ENCODE measurements at regions not wholly inside any gene's neighbourhood (a gene's known extent, or its start where the extent isn't known, plus 50 kb on each side); places are given as distances from the start of the nearest gene placed in this dataset.

DNA sequence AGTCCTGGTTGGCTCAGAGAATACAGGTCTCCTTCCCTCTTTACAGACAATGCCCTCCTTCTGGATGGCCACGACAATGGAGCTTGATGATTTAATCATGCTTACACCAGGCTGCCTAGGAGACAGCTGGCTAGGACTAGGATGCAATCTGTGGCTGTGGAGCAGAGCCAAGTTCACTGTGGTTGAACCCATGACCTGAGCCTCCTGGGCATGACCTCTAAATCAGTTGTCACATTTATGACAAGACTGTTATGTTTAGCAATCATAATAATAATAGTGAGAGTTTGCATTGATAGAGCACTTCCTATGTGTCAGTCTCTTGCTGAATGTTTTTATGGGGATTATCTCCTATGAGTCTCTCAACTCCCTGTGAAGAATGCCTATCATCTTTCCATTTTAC lies 244.1 kb downstream of the ICOS start:
- Histone ChIP-seq H3K4me1 (ENCODE audit: insufficient read depth, poor library complexity, severe bottlenecking) (no peaks in the 10 kb centered on the region), H3K4me3 (ENCODE audit: severe bottlenecking) (no peak overlapping the region), H3K27me3 (ENCODE audit: insufficient read depth, poor library complexity, severe bottlenecking) (peaks cover 3% of the 10 kb centered on the region), H3K36me3 (ENCODE audit: low read depth) (no peaks in the 10 kb centered on the region), H3K9me3 (ENCODE audit: severe bottlenecking) (no peaks in the 10 kb centered on the region), H3K27ac (ENCODE audit: poor library complexity, severe bottlenecking) (no peak overlapping the region)
- no peak for DNase-seq (ENCODE audit: low spot score)
- ATAC-seq (ENCODE audit: low read depth) = no peak; the same call in 2 of the 3 replicates
- no peak for TF ChIP-seq CTCF (IDR thresholded peaks at IDR 0.05; ENCODE audit: poor library complexity, severe bottlenecking)

GRCh38 chr2:204183608-204184007 lies 247.0 kb downstream of the ICOS start:
- H3K9me3 ChIP-seq (ENCODE audit: severe bottlenecking) = no peaks in the 10 kb centered on the region
- no peak overlapping the region for H3K27ac ChIP-seq (ENCODE audit: poor library complexity, severe bottlenecking)
- H3K36me3 ChIP-seq (ENCODE audit: low read depth) = no peaks in the 10 kb centered on the region
- no peak for TF ChIP-seq CTCF (IDR thresholded peaks at IDR 0.05; ENCODE audit: poor library complexity, severe bottlenecking)
- H3K4me1 ChIP-seq (ENCODE audit: insufficient read depth, poor library complexity, severe bottlenecking) = no peaks in the 10 kb centered on the region
- ATAC-seq (ENCODE audit: low read depth) (no peak), DNase-seq (ENCODE audit: low spot score) (no peak)
- H3K27me3 ChIP-seq (ENCODE audit: insufficient read depth, poor library complexity, severe bottlenecking) = peaks cover 3% of the 10 kb centered on the region
- H3K4me3 ChIP-seq (ENCODE audit: severe bottlenecking) = no peak overlapping the region

GRCh38 chr2:204184226-204184625 lies 247.7 kb downstream of the ICOS start:
- Histone ChIP-seq H3K27me3 (ENCODE audit: insufficient read depth, poor library complexity, severe bottlenecking) (peaks cover 3% of the 10 kb centered on the region), H3K36me3 (ENCODE audit: low read depth) (no peaks in the 10 kb centered on the region), H3K4me3 (ENCODE audit: severe bottlenecking) (no peak overlapping the region), H3K9me3 (ENCODE audit: severe bottlenecking) (no peaks in the 10 kb centered on the region), H3K4me1 (ENCODE audit: insufficient read depth, poor library complexity, severe bottlenecking) (no peaks in the 10 kb centered on the region), H3K27ac (ENCODE audit: poor library complexity, severe bottlenecking) (no peak overlapping the region)
- ATAC-seq (ENCODE audit: low read depth) (no peak), DNase-seq (ENCODE audit: low spot score) (no peak)
- no peak for TF ChIP-seq CTCF (IDR thresholded peaks at IDR 0.05; ENCODE audit: poor library complexity, severe bottlenecking)

DNA sequence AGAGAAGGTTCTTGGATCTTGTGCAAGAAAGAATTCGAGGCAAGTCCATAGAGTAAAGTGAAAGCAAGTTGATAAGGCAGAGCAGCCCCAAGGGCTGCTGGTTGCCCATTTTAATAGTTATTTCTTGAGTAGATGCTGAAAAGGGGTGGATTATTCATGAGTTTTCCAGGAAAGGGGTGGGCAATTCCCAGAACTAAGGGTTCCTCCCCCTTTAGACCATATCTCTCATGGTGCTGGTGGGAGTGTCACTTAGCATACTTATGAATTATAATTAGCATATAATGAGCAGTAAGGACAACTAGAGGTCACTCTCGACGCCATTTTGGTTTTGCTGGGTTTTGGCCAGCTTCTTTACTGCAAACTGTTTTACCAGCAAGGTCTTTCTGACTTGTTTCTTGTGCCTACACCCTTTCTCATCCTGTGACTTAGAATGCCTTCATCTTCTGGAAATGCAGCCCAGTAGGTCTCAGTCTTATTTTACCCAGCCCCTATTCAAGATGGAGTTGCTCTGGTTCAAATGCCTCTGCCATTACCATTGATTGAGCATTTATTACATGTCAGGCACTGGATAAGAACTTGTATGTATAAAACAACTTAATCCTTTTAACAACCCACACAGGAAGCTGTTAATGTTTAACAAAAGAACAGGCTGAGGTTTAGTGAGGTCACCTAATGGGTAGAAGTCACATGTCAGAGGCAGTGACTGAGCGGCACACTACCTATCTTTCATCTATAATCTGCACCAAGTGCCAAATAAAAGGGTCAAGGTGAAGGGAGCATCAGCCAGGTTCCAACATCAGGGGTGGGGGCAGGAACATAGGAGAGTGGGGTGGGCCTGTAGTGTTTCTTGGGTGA lies 250.9 kb downstream of the ICOS start:
- Histone ChIP-seq H3K9me3 (ENCODE audit: severe bottlenecking) (no peaks in the 10 kb centered on the region), H3K4me1 (ENCODE audit: insufficient read depth, poor library complexity, severe bottlenecking) (no peaks in the 10 kb centered on the region), H3K36me3 (ENCODE audit: low read depth) (no peaks in the 10 kb centered on the region), H3K27ac (ENCODE audit: poor library complexity, severe bottlenecking) (no peak overlapping the region), H3K27me3 (ENCODE audit: insufficient read depth, poor library complexity, severe bottlenecking) (peaks cover 3% of the 10 kb centered on the region), H3K4me3 (ENCODE audit: severe bottlenecking) (no peak overlapping the region)
- DNase-seq (ENCODE audit: low spot score) (no peak), ATAC-seq (ENCODE audit: low read depth) (no peak)
- no peak for TF ChIP-seq CTCF (IDR thresholded peaks at IDR 0.05; ENCODE audit: poor library complexity, severe bottlenecking)

DNA sequence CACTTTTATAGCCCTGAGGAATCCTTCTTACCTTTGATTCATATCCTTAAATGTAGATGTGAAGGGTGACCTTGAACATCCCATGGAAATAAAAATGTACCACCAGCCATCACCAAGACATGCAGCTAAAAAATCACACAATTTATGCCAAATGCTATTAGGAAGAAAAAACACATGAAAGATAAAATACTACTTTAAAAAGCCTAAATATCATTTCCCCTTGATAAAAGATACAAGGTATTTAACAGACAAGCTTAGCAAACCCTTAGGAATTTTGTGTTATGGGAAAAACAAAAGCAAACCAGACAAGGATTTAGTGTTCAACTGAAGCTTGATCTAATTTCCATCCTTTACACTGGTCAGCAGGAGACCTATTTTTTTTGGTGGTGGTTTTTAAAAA lies 255.0 kb downstream of the ICOS start:
- Histone ChIP-seq H3K4me1 (ENCODE audit: insufficient read depth, poor library complexity, severe bottlenecking) (no peaks in the 10 kb centered on the region), H3K9me3 (ENCODE audit: severe bottlenecking) (no peaks in the 10 kb centered on the region), H3K27me3 (ENCODE audit: insufficient read depth, poor library complexity, severe bottlenecking) (no peaks in the 10 kb centered on the region), H3K36me3 (ENCODE audit: low read depth) (no peaks in the 10 kb centered on the region), H3K4me3 (ENCODE audit: severe bottlenecking) (no peak overlapping the region), H3K27ac (ENCODE audit: poor library complexity, severe bottlenecking) (no peak overlapping the region)
- no peak for TF ChIP-seq CTCF (IDR thresholded peaks at IDR 0.05; ENCODE audit: poor library complexity, severe bottlenecking)
- no peak for DNase-seq (ENCODE audit: low spot score)
- ATAC-seq (ENCODE audit: low read depth) = no peak

All from RWPE2 (cell line).